ENCODE measurements at regions not wholly inside any gene's neighbourhood (a gene's known extent, or its start where the extent isn't known, plus 50 kb on each side); places are given as distances from the start of the nearest gene placed in this dataset.

DNA sequence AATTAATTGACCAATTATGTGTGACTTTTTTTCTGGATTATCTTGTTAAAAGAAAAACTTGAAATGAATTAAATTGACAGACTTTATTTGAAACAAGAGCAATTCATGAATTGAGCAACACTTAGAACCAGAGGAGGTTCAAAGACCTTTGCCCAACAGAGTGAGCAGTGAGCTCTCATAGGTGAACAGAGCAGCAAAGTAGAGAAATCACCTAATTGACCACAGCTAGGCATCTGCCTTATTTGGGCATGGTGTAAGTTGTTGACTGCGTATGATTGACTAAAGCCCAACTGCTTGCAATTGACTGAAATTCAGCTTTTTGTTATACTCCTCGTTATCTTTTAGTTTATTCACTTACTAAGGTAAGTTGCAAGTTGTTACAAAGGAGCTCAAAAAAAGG lies 1216.0 kb upstream of the ALCAM start:
- no peaks in the 10 kb centered on the region for H3K9me3 ChIP-seq (replicated peaks in 1 of 3)
- no peak overlapping the region for H3K27ac ChIP-seq
- 84 to 93% (median 86%) methylated on average over 2 of the region's 2 CpGs for WGBS, 4 donors
- TF ChIP-seq, protein P1, sequence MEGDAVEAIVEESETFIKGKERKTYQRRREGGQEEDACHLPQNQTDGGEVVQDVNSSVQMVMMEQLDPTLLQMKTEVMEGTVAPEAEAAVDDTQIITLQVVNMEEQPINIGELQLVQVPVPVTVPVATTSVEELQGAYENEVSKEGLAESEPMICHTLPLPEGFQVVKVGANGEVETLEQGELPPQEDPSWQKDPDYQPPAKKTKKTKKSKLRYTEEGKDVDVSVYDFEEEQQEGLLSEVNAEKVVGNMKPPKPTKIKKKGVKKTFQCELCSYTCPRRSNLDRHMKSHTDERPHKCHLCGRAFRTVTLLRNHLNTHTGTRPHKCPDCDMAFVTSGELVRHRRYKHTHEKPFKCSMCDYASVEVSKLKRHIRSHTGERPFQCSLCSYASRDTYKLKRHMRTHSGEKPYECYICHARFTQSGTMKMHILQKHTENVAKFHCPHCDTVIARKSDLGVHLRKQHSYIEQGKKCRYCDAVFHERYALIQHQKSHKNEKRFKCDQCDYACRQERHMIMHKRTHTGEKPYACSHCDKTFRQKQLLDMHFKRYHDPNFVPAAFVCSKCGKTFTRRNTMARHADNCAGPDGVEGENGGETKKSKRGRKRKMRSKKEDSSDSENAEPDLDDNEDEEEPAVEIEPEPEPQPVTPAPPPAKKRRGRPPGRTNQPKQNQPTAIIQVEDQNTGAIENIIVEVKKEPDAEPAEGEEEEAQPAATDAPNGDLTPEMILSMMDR (IDR thresholded peaks at IDR 0.05) = no peak
- TF ChIP-seq POLR2A (IDR thresholded peaks at IDR 0.05) = no peak
- H3K4me3 ChIP-seq = no peak overlapping the region
- no peaks in the 10 kb centered on the region for H3K27me3 ChIP-seq
- DNase-seq = no peak
- H3K4me1 ChIP-seq (replicated peaks in 1 of 2) = no peaks in the 10 kb centered on the region
- H3K36me3 ChIP-seq (replicated peaks in 1 of 2) = no peaks in the 10 kb centered on the region
- intact Hi-C loops (cut with DNase I) = no loop called here

DNA sequence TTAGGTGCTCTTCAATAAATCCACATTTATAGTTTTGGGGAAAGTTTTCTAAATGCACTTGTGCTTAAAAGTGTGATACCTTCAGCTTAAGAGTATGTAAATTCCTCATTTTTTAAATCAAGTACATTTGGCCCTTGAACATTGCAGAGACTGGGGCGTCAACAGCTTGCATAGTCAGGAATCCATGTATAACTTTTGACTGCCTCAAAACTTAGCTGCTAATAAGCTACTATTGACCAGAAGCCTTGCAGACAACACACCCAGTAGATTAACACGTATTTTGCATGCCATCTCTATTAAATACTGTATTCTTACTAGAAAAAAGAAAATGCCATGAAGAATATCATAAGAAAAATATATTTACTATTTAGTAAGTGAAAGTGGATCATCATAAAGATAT lies 1211.8 kb upstream of the ALCAM start:
- TF ChIP-seq, protein P1 (IDR thresholded peaks at IDR 0.05) = no peak
- no peak for TF ChIP-seq POLR2A (IDR thresholded peaks at IDR 0.05)
- Histone ChIP-seq H3K9me3 (replicated peaks in 1 of 3) (no peaks in the 10 kb centered on the region), H3K27me3 (no peaks in the 10 kb centered on the region), H3K36me3 (replicated peaks in 1 of 2) (no peaks in the 10 kb centered on the region), H3K27ac (no peak overlapping the region), H3K4me3 (no peak overlapping the region), H3K4me1 (replicated peaks in 1 of 2) (no peaks in the 10 kb centered on the region)
- DNase-seq = no peak
- WGBS, 4 donors = 34 to 40% (median 38%) methylated on average over 2 of the region's 2 CpGs
- intact Hi-C loops (cut with DNase I) = no loop called here

DNA sequence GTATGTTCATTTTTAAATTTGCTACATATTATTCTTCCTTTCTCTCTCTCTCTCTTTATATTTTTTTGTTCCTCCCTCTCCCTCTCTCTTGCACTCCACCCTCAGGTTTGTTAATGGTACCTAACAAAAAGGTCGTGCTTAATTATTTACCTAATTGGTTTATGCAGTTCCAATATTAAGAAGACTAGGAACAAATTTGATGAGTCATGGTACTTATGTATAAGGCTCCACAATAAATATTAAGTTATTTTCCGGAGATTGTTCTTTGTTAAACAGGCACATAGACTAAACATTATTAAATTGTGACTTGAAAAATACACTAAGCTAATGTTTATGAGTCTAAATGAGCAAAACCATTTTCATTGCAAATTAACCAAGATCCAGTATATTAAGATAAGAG lies 1200.8 kb upstream of the ALCAM start:
- intact Hi-C loops (cut with DNase I) = no loop called here

DNA sequence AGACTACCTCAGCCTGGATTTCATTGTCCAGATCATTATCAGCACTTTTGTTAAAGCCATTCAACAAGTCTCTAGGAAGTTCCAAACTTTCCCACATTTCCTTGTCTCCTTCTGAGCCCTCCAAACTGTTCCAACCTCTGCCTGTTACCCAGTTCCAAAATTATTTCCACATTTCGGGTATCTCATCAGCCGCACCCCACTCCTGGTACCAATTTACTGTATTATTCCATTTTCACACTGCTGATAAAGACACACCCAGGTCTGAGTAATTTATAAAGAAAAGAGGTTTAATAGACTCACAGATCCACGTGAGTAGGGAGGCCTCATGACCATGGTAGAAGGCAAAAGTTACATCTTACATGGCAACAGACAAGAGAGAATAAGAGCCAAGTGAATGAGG lies 1198.3 kb upstream of the ALCAM start:
- no peak overlapping the region for H3K4me3 ChIP-seq
- intact Hi-C loops (cut with DNase I) = no loop called here
- no peak for DNase-seq
- H3K27me3 ChIP-seq = no peaks in the 10 kb centered on the region
- H3K36me3 ChIP-seq (replicated peaks in 1 of 2) = peaks cover 0 to 4% of the 10 kb centered on the region in 2 donors
- H3K9me3 ChIP-seq (replicated peaks in 1 of 3) = no peaks in the 10 kb centered on the region
- H3K27ac ChIP-seq = no peak overlapping the region
- WGBS, 4 donors = 75 to 86% (median 82%) methylated on average over 3 of the region's 3 CpGs
- no peak for TF ChIP-seq POLR2A (IDR thresholded peaks at IDR 0.05)
- TF ChIP-seq, protein P1 (IDR thresholded peaks at IDR 0.05) = no peak
- no peaks in the 10 kb centered on the region for H3K4me1 ChIP-seq (replicated peaks in 1 of 2)

More for the DNA sequence above, 1200.8 kb upstream of the ALCAM start:
- 81 to 86% (median 82%) methylated on average over 2 of the region's 2 CpGs for WGBS, 4 donors
- Histone ChIP-seq H3K4me1 (replicated peaks in 1 of 2) (no peaks in the 10 kb centered on the region), H3K4me3 (no peak overlapping the region), H3K9me3 (replicated peaks in 1 of 3) (no peaks in the 10 kb centered on the region), H3K27ac (no peak overlapping the region), H3K27me3 (no peaks in the 10 kb centered on the region), H3K36me3 (replicated peaks in 1 of 2) (peaks cover 0 to 4% of the 10 kb centered on the region in 2 donors)
- DNase-seq = no peak
- TF ChIP-seq, protein P1 (IDR thresholded peaks at IDR 0.05) = no peak
- no peak for TF ChIP-seq POLR2A (IDR thresholded peaks at IDR 0.05)
